Endothelial cell of umbilical vein (primary cell): ENCODE measurements at regions not wholly inside any gene's neighbourhood (a gene's known extent, or its start where the extent isn't known, plus 50 kb on each side); places are given as distances from the start of the nearest gene placed in this dataset.

Source experiments
- EZH2 ChIP-seq: IDR thresholded peaks from 2 replicates; pipeline ENCODE4 v1.6.1; 2012; ENCODE audit warnings: borderline replicate concordance, low read depth, mild to moderate bottlenecking, moderate library complexity, low read length, inconsistent platforms; ENCODE audit not compliant: severe bottlenecking
- FOS ChIP-seq: IDR thresholded peaks from 2 replicates; pipeline ENCODE4 v1.6.1; 2011; ENCODE audit warnings: mild to moderate bottlenecking, low read length, moderate library complexity, borderline replicate concordance; ENCODE audit not compliant: insufficient read depth
- JUN ChIP-seq: IDR thresholded peaks from 2 replicates; pipeline ENCODE4 v1.6.1; 2011; ENCODE audit warnings: borderline replicate concordance, low read depth; ENCODE audit not compliant: insufficient read length, insufficient read depth
- MAX ChIP-seq: IDR thresholded peaks from 2 replicates; pipeline ENCODE4 v1.6.1; 2011; ENCODE audit not compliant: insufficient read depth, insufficient read length
- MYC ChIP-seq: IDR thresholded peaks from one replicate; pipeline ENCODE4 v1.6.1; 2011; ENCODE audit warnings: mild to moderate bottlenecking, low read depth, low read length
- POLR2A ChIP-seq: IDR thresholded peaks from 2 replicates; pipeline ENCODE4 v1.6.1; 2012; ENCODE audit warnings: low read depth, mild to moderate bottlenecking, control low read depth, low read length
- POLR2AphosphoS5 ChIP-seq: IDR thresholded peaks from 2 replicates; pipeline ENCODE4 v1.6.1; 2012; ENCODE audit warnings: low read depth, mild to moderate bottlenecking, control low read depth, low read length, moderate library complexity; ENCODE audit not compliant: insufficient read depth
- TF ChIP-seq, protein P1 (sequence below), 2 donors: IDR thresholded peaks; 1 replicate in 1 of 2; 2 replicates in 1 of 2; pipeline ENCODE4 v1.5.1; 2011; ENCODE audit warnings: low read length in 2 of 2, mild to moderate bottlenecking in 2 of 2, moderate library complexity in 2 of 2, control low read depth in 1 of 2, inconsistent platforms in 1 of 2, low read depth in 1 of 2; ENCODE audit not compliant: insufficient read depth in 1 of 2; ENCODE audit errors: extremely low read depth in 1 of 2

GRCh38 chr7:10015687-10016086, 958.0 kb upstream of the PHF14 start:
- TF ChIP-seq, protein P1, sequence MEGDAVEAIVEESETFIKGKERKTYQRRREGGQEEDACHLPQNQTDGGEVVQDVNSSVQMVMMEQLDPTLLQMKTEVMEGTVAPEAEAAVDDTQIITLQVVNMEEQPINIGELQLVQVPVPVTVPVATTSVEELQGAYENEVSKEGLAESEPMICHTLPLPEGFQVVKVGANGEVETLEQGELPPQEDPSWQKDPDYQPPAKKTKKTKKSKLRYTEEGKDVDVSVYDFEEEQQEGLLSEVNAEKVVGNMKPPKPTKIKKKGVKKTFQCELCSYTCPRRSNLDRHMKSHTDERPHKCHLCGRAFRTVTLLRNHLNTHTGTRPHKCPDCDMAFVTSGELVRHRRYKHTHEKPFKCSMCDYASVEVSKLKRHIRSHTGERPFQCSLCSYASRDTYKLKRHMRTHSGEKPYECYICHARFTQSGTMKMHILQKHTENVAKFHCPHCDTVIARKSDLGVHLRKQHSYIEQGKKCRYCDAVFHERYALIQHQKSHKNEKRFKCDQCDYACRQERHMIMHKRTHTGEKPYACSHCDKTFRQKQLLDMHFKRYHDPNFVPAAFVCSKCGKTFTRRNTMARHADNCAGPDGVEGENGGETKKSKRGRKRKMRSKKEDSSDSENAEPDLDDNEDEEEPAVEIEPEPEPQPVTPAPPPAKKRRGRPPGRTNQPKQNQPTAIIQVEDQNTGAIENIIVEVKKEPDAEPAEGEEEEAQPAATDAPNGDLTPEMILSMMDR (IDR thresholded peaks at IDR 0.05; ENCODE audit: extremely low read depth in 1 of 2, insufficient read depth in 1 of 2, low read depth in 1 of 2, low read length in 2 of 2), result no peak
- TF ChIP-seq FOS, result no peak
- no peak for TF ChIP-seq POLR2AphosphoS5
- TF ChIP-seq POLR2A, result no peak
- no peak for TF ChIP-seq EZH2
- TF ChIP-seq MAX, result no peak
- TF ChIP-seq MYC, result no peak
- TF ChIP-seq JUN, result no peak
